ENCODE measurements at regions not wholly inside any gene's neighbourhood (a gene's known extent, or its start where the extent isn't known, plus 50 kb on each side); places are given as distances from the start of the nearest gene placed in this dataset.

GRCh38 chr7:24466168-24466768 is 107.0 kb upstream of the PALS2 start:
- H3K9me3 ChIP-seq: no peaks in the 10 kb centered on the region
- intact Hi-C loops (cut with DNase I): no loop called here
- TF ChIP-seq CTCF (IDR thresholded peaks at IDR 0.05) (no peak), POLR2A (IDR thresholded peaks at IDR 0.05) (no peak)
- H3K27ac ChIP-seq: no peak overlapping the region
- no peak overlapping the region for H3K4me3 ChIP-seq (replicated peaks in 1 of 3)
- H3K36me3 ChIP-seq: no peaks in the 10 kb centered on the region
- no peak for DNase-seq
- 75 to 81% methylated on average over 3 of the region's 3 CpGs for WGBS, 2 donors
- H3K27me3 ChIP-seq: no peaks in the 10 kb centered on the region
- H3K4me1 ChIP-seq: no peaks in the 10 kb centered on the region

GRCh38 chr7:24469118-24469517 is 104.1 kb upstream of the PALS2 start:
- intact Hi-C loops (cut with DNase I): no loop called here
- DNase-seq: no peak
- no peak overlapping the region for H3K4me3 ChIP-seq (replicated peaks in 1 of 3)
- H3K36me3 ChIP-seq: no peaks in the 10 kb centered on the region
- 91 to 93% methylated on average over 2 of the region's 2 CpGs for WGBS, 2 donors
- H3K9me3 ChIP-seq: no peaks in the 10 kb centered on the region
- H3K4me1 ChIP-seq: no peaks in the 10 kb centered on the region
- H3K27me3 ChIP-seq: no peaks in the 10 kb centered on the region
- TF ChIP-seq CTCF (IDR thresholded peaks at IDR 0.05): no peak
- no peak for TF ChIP-seq POLR2A (IDR thresholded peaks at IDR 0.05)
- no peak overlapping the region for H3K27ac ChIP-seq

GRCh38 chr7:24472093-24472492 is 101.2 kb upstream of the PALS2 start:
- Histone ChIP-seq H3K9me3 (no peaks in the 10 kb centered on the region), H3K4me1 (peaks cover 19 to 28% of the 10 kb centered on the region in 2 donors), H3K36me3 (no peaks in the 10 kb centered on the region), H3K27ac (no peak overlapping the region), H3K4me3 (replicated peaks in 1 of 3) (no peak overlapping the region), H3K27me3 (no peaks in the 10 kb centered on the region)
- WGBS, 2 donors: 90 to 95% methylated on average over 1 of the region's 1 CpG
- no peak for DNase-seq
- TF ChIP-seq CTCF (IDR thresholded peaks at IDR 0.05): no peak
- no peak for TF ChIP-seq POLR2A (IDR thresholded peaks at IDR 0.05)
- intact Hi-C loops (cut with DNase I): no loop called here

- 63 to 68% methylated on average over 8 of the region's 8 CpGs for WGBS, 2 donors
- Histone ChIP-seq H3K27ac (peak overlapping the region; percentile 43 to 72 (median 66)), H3K36me3 (no peaks in the 10 kb centered on the region), H3K4me1 (peaks cover 41 to 57% of the 10 kb centered on the region in 2 donors), H3K27me3 (no peaks in the 10 kb centered on the region), H3K9me3 (no peaks in the 10 kb centered on the region), H3K4me3 (replicated peaks in 1 of 3) (no peak overlapping the region)
- intact Hi-C loops (cut with DNase I): no loop called here
- TF ChIP-seq POLR2A (IDR thresholded peaks at IDR 0.05): no peak
- TF ChIP-seq CTCF (IDR thresholded peaks at IDR 0.05): peak in 2 of 6 experiments; percentile 16 to 26
- peak; percentile 28 to 31 for DNase-seq
Observed at GRCh38 chr7:24475166-24475961, 97.9 kb upstream of the PALS2 start.

- Histone ChIP-seq H3K4me3 (replicated peaks in 1 of 3) (no peak overlapping the region), H3K36me3 (no peaks in the 10 kb centered on the region), H3K4me1 (peaks cover 41 to 58% of the 10 kb centered on the region in 2 donors), H3K27me3 (no peaks in the 10 kb centered on the region), H3K27ac (peak overlapping the region; percentile 66 to 79 (median 72)), H3K9me3 (no peaks in the 10 kb centered on the region)
- 80 to 82% methylated on average over 6 of the region's 6 CpGs for WGBS, 2 donors
- TF ChIP-seq CTCF (IDR thresholded peaks at IDR 0.05): no peak
- no peak for TF ChIP-seq POLR2A (IDR thresholded peaks at IDR 0.05)
- intact Hi-C loops (cut with DNase I): no loop called here
- no peak for DNase-seq
Observed at GRCh38 chr7:24476227-24476626, 97.0 kb upstream of the PALS2 start.

Data from thyroid gland (tissue), 4 donors.